ENCODE measurements at regions not wholly inside any gene's neighbourhood (a gene's known extent, or its start where the extent isn't known, plus 50 kb on each side); places are given as distances from the start of the nearest gene placed in this dataset.
"Not testable (repeated sequence)": the region's sequence is repeated elsewhere in the genome, so short reads cannot be mapped to it uniquely, and the experiment has no call there.

DNA sequence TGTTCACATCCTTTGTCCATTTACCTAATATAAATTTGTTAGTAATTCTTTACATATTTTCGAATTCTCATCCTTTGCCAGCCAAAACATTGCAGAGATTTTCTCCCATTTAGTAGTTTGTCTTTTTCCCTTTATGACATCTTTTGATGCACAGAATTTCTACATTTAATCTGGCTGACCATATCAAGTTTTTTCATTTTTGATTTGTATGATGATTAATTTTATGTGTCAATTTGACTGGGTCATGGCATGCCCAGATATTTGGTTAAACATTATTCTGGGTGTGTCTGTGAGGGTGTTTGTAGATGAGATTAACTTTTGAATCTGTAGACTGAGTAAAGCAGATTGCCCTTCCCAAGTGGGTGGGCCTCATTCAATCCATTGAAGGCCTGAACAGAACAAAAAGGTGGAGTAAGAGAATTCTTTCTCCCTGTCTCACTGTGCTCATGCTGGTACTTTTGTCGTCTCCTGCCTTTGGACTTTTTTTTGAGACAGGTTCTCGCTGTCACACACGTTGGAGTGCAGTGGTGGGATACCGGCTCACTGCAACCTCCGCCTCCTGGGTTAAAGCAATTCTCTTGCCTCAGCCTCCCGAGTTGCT is 72.1 kb upstream of the EPB41L1 start:
- DNase-seq (ENCODE audit: low read depth in 2 of 2) = no peak

DNA sequence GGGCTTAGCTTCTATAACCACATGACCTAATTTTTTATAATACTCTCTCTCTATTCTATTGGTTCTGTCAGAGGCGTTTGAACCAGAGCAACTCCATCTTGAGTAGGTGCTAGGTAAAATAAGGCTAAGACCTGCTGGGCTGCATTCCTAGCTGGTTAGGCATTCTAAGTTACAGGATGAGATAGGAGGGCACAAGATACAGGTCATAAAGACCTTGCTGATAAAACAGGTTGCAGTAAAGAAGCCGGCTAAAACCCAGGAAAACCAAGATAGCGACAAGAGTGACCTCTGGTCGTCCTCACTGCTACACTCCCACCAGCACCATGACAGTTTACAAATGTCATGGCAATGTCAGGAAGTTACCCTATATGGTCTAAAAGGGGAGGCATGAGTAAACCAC is 71.3 kb upstream of the EPB41L1 start:
- not testable (repeated sequence) for DNase-seq (ENCODE audit: low read depth in 2 of 2)

DNA sequence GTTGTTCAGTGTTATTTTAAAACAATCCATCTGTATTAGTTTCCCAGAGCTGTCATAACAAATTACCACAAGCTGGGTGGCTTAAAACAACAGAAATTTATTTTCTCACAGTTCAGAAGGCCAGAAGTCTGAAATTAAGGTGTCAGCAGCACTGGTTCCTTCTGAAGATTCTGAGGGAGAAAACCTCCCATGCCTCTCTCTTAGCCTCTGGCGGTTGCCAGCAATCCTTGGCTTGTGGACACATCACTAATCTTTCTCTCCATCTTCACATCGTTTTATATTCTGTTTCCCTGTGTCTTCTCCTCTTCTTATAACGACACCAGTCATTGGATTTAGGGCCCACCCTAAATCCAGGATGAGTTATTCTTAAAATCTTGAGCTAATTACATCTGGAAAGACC is 70.2 kb upstream of the EPB41L1 start:
- no peak for DNase-seq (ENCODE audit: low read depth in 2 of 2)

DNA sequence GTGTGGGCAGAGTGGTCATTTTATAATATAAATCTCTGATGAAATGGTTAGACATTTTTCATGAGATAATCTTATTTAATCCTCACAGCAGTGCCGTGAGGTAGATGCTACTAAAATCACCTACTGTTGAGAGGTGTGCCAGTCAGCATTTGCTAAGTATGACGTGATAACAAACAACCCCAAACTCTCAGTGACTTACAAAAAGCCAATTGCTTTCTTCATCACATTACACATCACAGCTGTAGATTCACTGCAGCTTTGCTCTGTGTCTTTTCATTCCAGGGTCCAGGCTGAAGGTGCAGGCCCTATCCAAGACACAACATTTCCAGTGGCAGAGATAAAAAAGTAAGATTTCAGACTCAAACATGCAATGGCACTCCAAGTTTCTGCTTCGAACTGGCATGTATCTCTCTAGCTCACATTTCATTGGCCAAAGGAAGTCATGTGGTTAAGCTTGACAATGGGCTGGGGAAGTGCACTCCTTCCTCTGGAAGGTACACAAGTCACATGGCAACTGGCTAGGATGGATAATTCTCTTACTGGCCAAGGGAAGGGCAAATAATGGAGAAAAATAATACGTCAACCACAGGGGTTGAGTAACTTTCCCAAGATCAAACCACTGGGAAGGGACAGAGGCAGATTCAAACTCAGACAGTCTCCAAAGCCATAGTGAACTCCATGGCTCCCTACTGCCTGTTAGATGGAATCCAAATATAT is 69.5 kb upstream of the EPB41L1 start:
- no peak for DNase-seq (ENCODE audit: low read depth in 2 of 2)

DNA sequence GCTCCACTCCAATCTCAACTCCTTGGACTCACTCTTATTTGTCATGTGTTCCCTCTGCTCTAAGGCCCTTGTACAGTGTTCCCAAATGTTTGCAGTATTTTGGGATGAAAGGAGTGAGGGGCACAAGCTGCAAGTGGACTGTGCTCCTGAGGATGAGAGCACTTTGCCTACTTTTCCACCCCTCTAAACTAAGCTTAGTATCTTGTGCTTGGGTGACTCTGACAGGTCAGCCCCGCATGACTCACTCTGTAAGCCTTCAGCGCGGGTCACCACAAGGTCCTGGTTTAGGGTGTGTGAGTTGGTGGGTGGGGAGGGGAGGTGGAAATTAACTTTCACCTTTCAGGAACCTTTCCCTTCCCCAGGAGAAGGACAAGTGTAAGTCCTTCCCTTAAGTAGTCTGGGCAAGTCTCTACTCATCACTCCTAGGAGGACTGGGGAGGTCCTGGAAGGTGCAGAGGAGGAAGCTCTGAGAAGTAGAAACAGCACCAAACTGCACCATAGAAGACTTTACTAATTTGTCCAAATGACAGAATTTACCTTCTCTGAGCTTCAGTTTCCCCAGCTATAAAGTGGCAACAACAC is 68.8 kb upstream of the EPB41L1 start:
- DNase-seq (ENCODE audit: low read depth in 2 of 2) = no peak

DNA sequence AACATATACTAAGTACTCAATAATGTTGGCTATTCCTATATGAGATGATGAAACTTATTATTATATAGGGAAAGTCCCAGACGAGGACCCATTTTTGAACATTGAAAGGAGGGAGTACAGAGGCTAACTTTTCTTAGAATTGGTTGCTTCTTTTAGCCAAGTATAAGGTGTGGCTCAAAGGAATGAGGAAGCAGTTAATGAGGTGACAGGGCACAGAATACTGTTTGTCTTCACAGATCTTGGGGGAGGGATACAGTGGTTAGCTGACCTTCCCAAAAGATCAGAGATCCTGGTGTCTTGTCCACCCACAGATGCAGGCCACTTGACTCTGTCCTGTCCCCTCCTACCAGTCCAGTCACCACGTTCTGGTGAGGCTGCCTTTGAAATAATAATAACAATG is 67.8 kb upstream of the EPB41L1 start:
- no peak for DNase-seq (ENCODE audit: low read depth in 2 of 2)

DNA sequence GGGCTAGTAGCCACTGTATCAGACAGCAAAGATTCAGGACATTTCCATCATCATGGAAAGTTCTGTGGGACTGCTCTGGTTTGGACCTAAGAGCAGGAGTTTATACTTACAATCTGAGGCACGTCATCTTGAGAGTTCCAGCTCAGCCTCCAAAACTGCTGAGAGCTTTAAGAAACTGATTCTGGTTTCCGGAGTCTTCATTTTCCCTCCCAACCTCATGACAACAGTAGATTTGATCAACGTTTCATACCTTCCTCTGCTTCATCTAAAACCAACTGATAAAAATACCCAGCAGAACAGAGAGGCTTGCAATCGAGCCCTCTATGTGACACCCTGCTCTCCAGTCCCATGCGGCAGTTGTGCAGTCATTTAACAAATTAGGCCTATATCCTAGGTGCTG is 64.3 kb upstream of the EPB41L1 start:
- DNase-seq (ENCODE audit: low read depth in 2 of 2) = no peak

DNA sequence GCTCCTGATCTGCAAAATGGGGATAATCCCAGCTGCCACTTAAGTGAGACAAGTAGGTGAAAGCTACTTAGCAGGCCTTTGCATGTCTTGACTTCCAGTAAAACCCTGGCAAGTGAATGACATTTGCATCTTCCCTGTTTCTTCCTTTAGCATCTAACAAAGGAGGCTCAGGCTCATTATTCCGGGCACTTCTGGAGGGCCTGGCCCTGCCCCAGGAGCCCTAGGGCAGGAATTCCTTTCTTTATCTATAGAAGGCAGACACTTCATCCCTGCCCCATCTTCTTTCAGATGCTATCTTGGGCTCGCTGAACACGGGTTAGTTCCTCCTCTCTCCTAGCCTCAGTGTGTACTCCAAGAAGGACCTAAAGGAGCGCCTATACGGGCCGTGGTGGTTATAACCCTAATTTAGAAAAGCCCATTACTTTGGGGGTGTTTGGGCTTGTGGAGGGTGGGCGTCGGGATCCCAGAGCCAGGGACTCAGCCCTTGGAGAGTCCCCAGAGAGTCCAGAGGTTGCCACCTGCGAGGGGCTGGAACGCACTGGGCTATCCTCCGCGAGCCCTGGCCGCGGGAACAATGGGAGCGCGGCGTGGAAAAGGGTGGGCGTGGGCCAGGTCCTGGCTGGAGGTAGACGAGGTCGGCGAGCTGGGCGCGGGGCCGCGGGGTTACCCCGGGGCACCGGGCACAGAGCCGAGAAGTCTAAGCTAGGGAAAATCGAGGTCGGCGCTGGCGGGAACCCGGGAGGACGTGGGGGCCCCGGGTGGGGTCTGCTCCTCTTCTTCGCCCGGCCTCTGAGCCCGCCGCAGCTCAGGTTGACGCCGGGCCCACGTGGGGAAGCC is 62.8 kb upstream of the EPB41L1 start:
- no peak for DNase-seq (ENCODE audit: low read depth in 2 of 2)

DNA sequence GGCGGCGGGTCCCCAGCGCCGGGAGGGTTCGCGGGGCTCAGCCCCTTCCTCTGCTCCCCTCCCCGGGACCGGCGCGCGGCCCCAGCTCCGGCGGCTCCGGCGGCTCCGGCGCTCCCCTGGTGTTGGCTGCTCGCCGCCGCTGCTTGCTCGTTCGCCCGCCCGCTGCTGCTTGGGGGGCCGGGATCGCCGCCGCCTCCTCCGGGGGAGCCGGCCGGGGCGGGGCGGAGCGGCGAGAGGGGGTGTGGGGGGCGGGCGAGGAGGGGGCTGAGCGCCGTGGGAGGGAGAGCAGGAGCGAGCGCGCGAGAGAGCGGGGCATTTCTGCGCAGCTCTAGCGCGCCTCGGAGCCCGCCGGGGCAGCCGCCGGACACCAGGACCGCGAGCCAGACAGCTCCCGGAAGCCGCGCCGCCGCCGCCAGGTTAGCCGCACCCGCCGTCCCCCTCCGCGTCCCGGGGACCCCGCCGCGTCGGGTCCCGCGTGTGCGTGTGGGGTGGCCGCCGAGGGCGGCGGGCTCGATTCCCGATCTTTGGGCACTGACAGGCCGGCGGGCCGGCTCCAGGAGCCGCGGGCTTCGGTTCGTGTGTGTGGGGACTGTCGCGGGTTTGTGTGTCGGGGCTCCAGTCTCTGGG is 62.0 kb upstream of the EPB41L1 start:
- no peak for DNase-seq (ENCODE audit: low read depth in 2 of 2)

DNA sequence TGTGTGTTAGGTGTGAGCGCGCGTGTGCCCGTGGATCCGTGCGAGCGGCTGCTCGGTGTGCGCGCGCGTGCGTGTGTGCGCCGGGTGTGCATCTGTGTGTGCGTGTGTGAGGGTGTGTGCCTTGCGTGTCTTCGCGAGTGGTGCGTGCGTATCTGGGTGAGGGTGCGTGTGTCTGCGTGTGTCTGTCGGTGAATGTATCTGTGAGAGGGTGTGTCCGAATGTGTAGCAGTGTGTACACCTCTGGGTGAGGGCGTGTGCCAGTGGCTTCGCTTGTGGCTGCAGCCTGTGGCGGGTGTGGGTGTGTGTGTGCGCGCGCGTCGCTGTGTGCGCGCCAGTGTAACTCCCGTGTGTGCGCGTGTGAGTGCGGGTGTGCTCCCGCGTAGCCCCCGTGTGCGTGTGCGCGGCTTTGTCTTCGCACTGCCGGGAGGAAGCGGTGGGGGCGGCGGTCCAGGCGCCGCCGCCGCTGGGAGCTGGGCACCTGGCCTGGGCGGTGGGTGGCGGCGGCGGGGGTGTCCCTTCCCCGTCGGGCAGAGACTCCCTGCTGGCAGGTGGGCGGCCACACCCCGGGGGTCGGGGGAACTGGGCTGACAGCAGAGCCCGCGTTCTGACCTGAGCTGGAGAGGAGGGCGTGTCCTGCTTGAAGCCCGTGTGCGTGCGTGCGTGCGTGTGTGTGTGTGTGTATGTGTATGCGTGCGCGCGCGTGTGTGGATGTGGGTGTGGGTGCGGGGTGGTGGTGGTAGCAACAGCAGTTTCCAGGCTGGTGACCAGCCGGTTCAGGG is 61.3 kb upstream of the EPB41L1 start:
- peak in 1 of 2 donors; percentile 26 for DNase-seq (ENCODE audit: low read depth in 2 of 2)

DNA sequence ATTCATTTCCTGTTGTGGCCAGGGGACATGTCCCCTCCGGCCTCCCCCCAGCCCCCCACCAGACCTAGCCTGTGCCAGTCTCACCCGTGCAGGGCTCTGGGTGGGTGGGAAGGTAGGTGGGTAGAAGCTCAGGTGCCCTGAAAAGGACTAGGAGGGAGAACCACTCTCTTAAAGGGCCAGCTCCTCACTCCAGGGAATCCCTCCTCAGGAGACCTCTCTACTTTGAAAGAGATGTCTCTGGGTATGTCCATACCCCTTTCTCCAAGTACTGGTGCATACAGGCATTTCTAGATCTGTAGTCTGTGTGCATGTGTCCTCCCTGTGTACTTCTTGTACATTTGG is 60.8 kb upstream of the EPB41L1 start:
- no peak for DNase-seq (ENCODE audit: low read depth in 2 of 2)

DNA sequence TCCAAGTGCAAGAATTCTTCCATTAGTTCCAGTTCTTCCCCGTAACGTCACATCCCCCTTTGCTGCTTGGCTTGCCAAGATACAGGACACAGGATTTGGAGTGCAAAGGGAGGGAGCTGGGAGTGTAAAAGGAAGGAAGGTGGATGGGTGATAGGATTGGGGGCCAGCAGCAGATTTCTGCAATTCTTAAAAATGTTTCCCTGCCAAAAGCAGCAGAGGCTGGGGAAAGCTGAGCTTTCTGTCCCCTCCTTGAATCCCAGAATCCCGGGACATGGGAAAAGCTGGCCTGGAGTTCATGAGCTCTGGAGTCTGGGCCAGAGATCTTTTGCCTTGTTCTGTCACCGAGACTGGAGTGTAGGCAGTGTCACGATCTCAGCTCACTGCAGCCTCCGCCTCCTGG is 60.0 kb upstream of the EPB41L1 start:
- no peak for DNase-seq (ENCODE audit: low read depth in 2 of 2)

DNA sequence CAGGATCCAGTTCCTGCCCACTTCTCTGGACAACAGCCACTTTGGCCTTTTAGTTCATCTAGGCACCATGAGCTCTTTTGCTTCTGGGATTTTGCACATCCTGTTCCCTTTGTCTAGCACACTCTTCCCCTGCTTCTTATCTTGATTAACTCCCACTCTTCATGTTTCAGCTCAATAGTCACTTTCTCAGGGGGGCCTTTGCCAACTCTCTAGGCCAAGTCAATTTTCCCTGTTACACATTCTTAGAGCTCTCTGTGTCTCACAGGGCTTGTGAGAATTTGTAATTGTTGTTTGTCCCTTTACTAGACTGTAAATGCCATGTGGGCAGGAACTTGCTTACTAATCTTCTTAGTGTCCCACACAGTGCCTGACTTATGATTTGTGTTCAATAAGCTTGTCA is 58.1 kb upstream of the EPB41L1 start:
- DNase-seq (ENCODE audit: low read depth in 2 of 2) = no peak

DNA sequence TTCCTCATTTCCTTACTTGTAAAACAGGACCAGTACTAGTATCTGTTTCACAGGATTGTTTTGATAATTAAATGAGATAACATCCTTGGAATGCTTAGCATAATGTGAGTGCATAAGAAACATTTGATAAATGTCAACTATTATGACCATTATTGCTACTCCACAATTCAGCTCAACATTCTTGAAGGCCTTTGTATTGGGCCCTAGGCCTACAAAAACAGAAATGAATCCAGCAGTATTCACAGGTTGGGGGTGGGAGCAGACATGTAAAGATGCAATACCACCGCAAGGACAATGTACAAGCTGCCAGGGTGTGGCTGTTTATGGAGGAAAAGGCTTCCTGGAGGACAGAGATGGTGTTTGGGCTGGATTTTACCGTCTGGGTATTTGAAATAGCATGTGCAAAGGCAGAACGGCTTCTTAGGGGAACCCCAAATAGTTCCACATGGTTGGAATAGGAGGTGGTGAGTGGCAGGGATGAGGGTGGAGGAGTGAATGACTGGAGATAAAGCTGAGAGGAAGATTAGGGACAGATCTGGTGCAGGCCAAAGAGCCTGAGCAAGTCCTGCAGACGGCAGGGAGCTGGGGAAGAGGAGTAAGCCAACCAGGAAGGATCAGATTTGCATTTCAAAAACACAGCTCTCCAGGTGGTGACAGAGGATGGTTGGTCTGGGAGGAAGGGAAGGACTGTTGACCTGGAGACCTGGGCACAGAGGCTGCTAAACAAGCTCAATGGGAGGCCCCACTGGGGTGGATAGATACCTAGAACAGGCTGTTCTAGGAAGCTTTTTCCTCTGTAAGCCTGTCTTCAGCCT is 57.0 kb upstream of the EPB41L1 start:
- no peak for DNase-seq (ENCODE audit: low read depth in 2 of 2)

DNA sequence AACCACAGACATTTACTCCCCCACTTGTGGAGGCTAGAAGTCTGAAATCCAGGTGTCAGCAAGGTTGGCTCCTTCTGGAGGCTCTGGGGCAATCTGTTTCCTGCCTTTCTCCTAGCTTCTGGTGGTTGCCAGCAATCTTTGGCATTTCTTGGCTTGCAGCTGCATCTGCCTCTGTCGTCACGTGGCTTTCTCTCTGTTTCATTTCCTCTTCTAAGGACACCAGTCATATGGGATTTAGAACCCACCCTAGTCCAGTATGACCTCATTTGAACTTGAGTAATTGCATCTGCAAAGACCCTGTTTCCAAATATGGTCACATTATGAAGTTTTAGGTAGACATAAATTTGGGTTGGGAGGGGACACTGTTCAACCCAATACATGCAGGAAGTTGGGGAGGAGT is 56.2 kb upstream of the EPB41L1 start:
- no peak for DNase-seq (ENCODE audit: low read depth in 2 of 2)

DNA sequence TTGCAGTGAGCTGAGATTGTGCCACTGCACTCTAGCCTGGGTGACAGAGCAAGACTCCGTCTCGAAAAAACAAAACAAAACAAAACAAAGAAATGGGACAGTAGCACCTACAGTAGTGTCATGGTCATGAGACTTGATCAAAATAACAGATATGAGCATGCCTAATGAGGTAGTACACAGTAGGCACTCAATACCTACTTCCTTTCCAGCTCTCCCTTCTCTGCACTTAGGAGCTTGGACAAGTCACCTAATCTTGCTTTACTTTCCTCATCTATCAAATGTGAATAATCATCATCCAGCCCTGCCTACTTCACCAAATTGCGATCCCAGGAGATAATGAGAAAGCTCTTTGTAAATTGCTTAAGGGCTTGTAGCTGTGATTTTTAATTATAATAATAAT is 55.4 kb upstream of the EPB41L1 start:
- DNase-seq (ENCODE audit: low read depth in 2 of 2) = no peak

DNA sequence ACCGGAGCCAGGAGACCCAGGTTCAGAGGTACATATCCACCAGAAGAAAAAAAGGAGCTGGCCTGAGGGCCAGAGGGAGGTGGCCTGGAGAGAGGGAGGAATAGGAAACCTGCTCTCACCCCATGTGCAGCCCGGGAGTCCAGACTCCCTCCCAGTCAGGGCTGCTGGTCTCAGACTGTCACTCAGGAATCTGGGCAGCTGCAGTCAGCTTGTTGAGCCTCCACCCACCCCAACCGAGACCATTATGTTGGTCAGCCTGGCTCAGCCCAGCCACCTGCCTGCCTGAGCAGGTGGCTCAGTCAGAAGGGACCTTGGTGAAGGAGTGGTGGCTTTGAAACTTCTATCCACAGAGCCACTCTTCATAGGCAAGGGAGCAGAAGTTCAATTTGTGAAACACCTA is 53.3 kb upstream of the EPB41L1 start:
- no peak for DNase-seq (ENCODE audit: low read depth in 2 of 2)

DNA sequence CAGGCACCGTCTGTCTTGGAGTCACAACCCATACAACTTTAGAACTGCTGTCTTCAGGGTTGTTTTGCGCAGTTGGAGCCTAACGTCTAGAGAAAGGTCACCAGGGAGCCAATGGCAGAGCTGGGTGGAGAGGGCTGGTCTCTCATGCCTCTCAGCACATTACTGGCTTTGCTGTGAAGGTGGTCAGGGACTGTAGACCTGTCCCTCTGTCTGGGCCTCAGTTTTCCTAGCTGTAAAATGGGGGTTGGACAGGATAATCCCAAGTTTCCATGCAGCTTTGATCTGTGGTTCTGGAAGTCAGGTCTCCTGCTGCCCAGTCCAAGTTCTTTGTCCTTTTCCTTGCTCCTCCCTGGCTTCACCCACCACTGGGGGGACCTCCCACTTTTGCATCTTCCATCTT is 52.2 kb upstream of the EPB41L1 start:
- no peak for DNase-seq (ENCODE audit: low read depth in 2 of 2)

DNA sequence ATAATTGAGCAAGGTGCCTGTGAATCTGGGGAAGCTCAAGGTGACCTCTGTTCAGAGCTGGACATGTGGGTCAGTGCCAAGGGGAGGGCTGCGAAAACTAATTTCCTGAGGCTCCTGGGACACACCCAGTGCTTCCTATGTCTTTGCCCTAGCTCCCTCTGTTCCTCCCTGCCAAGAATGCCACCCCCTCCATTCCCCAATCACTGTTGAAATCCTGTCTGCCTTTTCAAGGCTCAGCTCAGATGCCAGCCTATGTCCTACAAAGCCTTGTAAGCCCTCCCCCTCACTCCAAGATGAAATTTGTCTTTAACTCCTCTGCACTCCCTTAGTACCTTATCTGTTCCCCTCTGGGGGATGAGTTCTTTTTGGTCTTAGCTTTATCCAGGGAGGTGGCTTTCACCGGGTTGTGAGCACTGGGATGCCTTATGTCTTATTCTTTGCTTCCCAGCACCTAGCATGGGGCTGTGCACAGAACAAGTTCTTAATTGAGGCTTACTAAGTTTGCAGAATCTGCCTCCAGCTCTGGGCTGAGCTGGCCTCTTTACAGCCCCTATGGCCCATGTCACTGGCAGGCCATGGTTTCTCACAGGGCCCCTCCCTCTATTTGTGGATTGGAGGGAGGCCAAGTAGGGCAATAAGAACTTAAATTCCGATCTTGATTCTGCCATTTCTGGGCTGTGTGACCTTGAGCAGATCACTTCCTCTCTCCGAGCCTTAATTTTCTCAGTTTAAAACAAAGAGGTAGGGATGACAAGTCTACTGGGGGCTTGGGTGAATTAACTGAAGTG is 51.5 kb upstream of the EPB41L1 start:
- DNase-seq (ENCODE audit: low read depth in 2 of 2) = no peak

DNA sequence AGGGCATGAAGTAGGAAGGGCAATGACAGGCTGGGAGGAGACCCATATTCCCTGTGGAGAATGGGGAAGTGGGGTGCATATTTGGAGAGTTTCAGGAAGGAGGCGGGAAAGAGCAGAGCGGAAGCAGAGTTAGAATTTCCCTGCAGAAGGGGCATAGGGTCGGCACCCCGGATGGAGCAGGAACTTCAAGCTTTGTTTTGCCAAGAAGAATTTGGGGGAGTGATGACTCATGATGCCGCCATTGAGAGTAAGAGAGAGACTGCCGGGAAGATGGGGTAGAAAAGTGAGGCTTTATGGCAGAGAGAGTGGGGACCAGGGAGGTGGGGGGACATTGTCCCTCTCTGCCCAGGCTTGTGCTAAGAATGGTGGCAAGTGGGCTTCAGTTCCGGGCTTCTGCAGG is 50.3 kb upstream of the EPB41L1 start:
- no peak for DNase-seq (ENCODE audit: low read depth in 2 of 2)
